ENCODE measurements at regions not wholly inside any gene's neighbourhood (a gene's known extent, or its start where the extent isn't known, plus 50 kb on each side); places are given as distances from the start of the nearest gene placed in this dataset.

DNA sequence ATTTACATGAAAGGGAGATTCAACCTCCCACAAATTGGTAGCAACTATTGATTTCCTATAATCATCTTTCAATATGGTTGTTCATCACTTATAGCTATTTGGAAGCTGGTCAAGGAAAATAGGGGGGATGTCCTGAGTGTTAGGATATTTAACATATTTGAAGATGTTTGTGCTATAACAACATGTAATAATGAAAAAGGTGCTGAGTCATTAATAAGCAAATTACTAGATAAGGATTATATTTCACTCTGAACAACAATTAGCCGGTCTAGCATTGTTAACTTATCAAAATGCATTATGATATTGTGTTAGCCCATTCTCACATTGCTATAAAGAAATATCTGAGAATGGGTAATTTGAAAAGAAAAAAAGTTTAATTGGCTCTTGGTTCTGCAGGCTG, 225.8 kb upstream of the ARPP21 start:
- CTCF ChIA-PET = no interaction called here
- no peak overlapping the region for H3K4me3 Mint-ChIP-seq (ENCODE audit: low read depth, unreplicated experiment)
- no peaks in the 10 kb centered on the region for H3K36me3 Mint-ChIP-seq (ENCODE audit: insufficient read depth, unreplicated experiment)
- TF ChIP-seq, protein P1, sequence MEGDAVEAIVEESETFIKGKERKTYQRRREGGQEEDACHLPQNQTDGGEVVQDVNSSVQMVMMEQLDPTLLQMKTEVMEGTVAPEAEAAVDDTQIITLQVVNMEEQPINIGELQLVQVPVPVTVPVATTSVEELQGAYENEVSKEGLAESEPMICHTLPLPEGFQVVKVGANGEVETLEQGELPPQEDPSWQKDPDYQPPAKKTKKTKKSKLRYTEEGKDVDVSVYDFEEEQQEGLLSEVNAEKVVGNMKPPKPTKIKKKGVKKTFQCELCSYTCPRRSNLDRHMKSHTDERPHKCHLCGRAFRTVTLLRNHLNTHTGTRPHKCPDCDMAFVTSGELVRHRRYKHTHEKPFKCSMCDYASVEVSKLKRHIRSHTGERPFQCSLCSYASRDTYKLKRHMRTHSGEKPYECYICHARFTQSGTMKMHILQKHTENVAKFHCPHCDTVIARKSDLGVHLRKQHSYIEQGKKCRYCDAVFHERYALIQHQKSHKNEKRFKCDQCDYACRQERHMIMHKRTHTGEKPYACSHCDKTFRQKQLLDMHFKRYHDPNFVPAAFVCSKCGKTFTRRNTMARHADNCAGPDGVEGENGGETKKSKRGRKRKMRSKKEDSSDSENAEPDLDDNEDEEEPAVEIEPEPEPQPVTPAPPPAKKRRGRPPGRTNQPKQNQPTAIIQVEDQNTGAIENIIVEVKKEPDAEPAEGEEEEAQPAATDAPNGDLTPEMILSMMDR (IDR thresholded peaks at IDR 0.05; ENCODE audit: unreplicated experiment) = no peak
- DNase-seq = no peak
- H3K27me3 Mint-ChIP-seq (ENCODE audit: unreplicated experiment) = no peaks in the 10 kb centered on the region
- BruUV-seq (replicated peaks) = no TSS peak
- H3K9me3 Mint-ChIP-seq (ENCODE audit: low read depth, unreplicated experiment) = no peaks in the 10 kb centered on the region
- no peak overlapping the region for H3K27ac Mint-ChIP-seq (ENCODE audit: unreplicated experiment)
- no peaks in the 10 kb centered on the region for H3K4me1 Mint-ChIP-seq (ENCODE audit: low read depth, unreplicated experiment)
- intact Hi-C loops (cut with micrococcal nuclease; ENCODE audit: unreplicated experiment) = no loop called here

DNA sequence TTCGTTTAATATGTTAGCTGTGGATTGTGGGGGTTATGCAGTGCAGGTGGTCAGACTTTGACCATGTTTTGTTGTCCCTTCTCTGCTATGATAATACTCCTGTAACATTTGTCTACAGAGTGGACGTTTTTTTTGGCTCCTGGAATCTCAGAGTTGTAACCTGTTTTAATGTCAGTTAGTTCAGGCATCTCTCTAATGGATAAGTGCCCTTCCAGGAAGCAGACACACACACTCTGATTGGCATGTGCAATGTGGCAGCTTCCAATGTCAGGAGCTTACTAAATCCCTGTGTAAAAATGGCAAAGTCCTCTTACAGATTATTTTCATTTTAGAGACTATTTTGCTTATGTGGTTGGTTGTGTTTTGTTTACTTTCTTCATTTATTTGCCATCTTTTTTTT, 222.2 kb upstream of the ARPP21 start:
- no TSS peak for BruUV-seq (replicated peaks)

DNA sequence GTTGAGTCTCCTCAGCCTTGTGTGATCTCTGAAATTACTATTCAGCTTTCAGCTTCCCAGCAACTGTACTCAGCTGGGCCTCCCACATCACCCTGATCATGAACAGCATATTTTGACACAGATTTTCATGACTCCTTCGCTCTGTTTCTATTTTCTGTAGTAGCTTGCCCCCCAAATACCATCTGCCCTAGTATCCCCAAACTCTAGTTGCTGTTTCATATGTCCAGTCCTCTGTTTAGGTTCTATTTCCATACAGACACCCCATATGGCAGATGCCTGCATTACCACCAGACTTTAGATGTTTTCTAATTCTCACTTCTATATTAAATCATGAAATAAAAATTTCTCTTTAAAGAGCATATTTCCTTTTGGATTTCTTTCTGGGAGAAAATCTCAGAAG, 217.2 kb upstream of the ARPP21 start:
- Mint-ChIP-seq H3K9me3 (ENCODE audit: low read depth, unreplicated experiment) (no peaks in the 10 kb centered on the region), H3K4me3 (ENCODE audit: low read depth, unreplicated experiment) (no peak overlapping the region), H3K27ac (ENCODE audit: unreplicated experiment) (no peak overlapping the region), H3K36me3 (ENCODE audit: insufficient read depth, unreplicated experiment) (no peaks in the 10 kb centered on the region), H3K27me3 (ENCODE audit: unreplicated experiment) (no peaks in the 10 kb centered on the region), H3K4me1 (ENCODE audit: low read depth, unreplicated experiment) (no peaks in the 10 kb centered on the region)
- CTCF ChIA-PET = no interaction called here
- DNase-seq = no peak
- TF ChIP-seq, protein P1 (IDR thresholded peaks at IDR 0.05; ENCODE audit: unreplicated experiment) = no peak
- BruUV-seq (replicated peaks) = no TSS peak
- intact Hi-C loops (cut with micrococcal nuclease; ENCODE audit: unreplicated experiment) = no loop called here

More for the DNA sequence above, 222.2 kb upstream of the ARPP21 start:
- Mint-ChIP-seq H3K9me3 (ENCODE audit: low read depth, unreplicated experiment) (no peaks in the 10 kb centered on the region), H3K4me3 (ENCODE audit: low read depth, unreplicated experiment) (no peak overlapping the region), H3K27ac (ENCODE audit: unreplicated experiment) (no peak overlapping the region), H3K4me1 (ENCODE audit: low read depth, unreplicated experiment) (no peaks in the 10 kb centered on the region), H3K27me3 (ENCODE audit: unreplicated experiment) (no peaks in the 10 kb centered on the region), H3K36me3 (ENCODE audit: insufficient read depth, unreplicated experiment) (no peaks in the 10 kb centered on the region)
- intact Hi-C loops (cut with micrococcal nuclease; ENCODE audit: unreplicated experiment) = no loop called here
- DNase-seq = no peak
- CTCF ChIA-PET = no interaction called here
- TF ChIP-seq, protein P1 (IDR thresholded peaks at IDR 0.05; ENCODE audit: unreplicated experiment) = no peak

DNA sequence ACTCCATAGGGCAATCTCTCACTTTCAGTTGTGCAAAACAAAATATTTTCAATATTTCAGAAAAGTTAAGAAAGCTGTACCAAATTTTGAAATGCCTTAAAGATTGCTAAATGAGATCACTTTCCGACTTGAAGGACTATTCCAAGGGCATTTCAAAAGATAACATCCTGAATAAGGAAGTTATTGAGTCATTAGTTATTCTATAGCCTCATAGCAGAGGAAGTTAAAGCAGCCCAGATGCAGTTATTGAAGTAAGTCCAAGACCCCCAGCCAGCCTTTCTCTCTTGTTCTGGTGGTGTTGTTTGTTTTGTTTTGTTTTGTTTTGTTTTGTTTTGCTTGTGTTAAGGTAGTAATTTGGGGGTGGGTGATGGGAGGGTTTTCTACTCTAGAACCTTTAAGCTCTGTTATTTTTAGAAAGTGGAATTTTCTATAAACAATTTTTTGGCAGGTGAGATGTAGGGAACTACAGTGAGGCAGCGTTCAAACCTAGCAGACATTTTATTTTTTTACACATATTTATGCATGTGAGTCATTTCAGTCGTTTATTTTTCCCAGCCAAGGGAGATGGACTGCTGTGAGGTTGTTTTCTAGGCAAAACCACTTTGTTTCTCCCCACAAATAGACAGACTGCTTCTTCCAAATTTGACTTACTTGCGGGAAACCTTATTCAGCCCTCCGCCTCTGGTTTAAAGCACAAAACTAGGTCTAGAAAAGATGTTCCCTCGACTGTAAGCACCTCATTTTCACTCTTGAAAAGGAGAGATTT, 216.3 kb upstream of the ARPP21 start:
- BruUV-seq (replicated peaks) = no TSS peak
- TF ChIP-seq, protein P1 (IDR thresholded peaks at IDR 0.05; ENCODE audit: unreplicated experiment) = no peak
- no peak overlapping the region for H3K27ac Mint-ChIP-seq (ENCODE audit: unreplicated experiment)
- no peaks in the 10 kb centered on the region for H3K4me1 Mint-ChIP-seq (ENCODE audit: low read depth, unreplicated experiment)
- H3K9me3 Mint-ChIP-seq (ENCODE audit: low read depth, unreplicated experiment) = no peaks in the 10 kb centered on the region
- no peaks in the 10 kb centered on the region for H3K27me3 Mint-ChIP-seq (ENCODE audit: unreplicated experiment)
- H3K4me3 Mint-ChIP-seq (ENCODE audit: low read depth, unreplicated experiment) = no peak overlapping the region
- DNase-seq = no peak
- no peaks in the 10 kb centered on the region for H3K36me3 Mint-ChIP-seq (ENCODE audit: insufficient read depth, unreplicated experiment)
- CTCF ChIA-PET = no interaction called here
- intact Hi-C loops (cut with micrococcal nuclease; ENCODE audit: unreplicated experiment) = no loop called here

Measured in Calu3 (cell line).